HG03097 (cell line): ENCODE measurements at regions not wholly inside any gene's neighbourhood (a gene's known extent, or its start where the extent isn't known, plus 50 kb on each side); places are given as distances from the start of the nearest gene placed in this dataset.
"Not testable (repeated sequence)": the region's sequence is repeated elsewhere in the genome, so short reads cannot be mapped to it uniquely, and the experiment has no call there.

ENCODE experiments used
- ATAC-seq: cut with Tn5 transposase; IDR thresholded peaks from one replicate; pipeline ENCODE4 v1.9.1; 2021; ENCODE audit not compliant: unreplicated experiment, low FRiP score

- no peak for ATAC-seq
These were observed 1071.1 kb upstream of the FLRT2 start for GRCh38 chr14:84458881-84459280.

- no peak for ATAC-seq
These were observed 1064.1 kb upstream of the FLRT2 start for GRCh38 chr14:84465880-84466279.

- ATAC-seq, result no peak
These were observed 1061.8 kb upstream of the FLRT2 start for GRCh38 chr14:84468153-84468552.

GRCh38 chr14:84477996-84478395 lies 1051.9 kb upstream of the FLRT2 start:
- no peak for ATAC-seq

- no peak for ATAC-seq
These were observed 1047.5 kb upstream of the FLRT2 start for GRCh38 chr14:84482256-84483071.

GRCh38 chr14:84483072-84483420 lies 1046.9 kb upstream of the FLRT2 start:
- no peak for ATAC-seq

GRCh38 chr14:84484243-84484642 lies 1045.7 kb upstream of the FLRT2 start:
- not testable (repeated sequence) for ATAC-seq

GRCh38 chr14:84485036-84485435 lies 1044.9 kb upstream of the FLRT2 start:
- no peak for ATAC-seq

GRCh38 chr14:84490081-84490480 lies 1039.9 kb upstream of the FLRT2 start:
- ATAC-seq, result no peak

GRCh38 chr14:84492685-84493084 lies 1037.3 kb upstream of the FLRT2 start:
- no peak for ATAC-seq

- ATAC-seq, result no peak
These were observed 1036.2 kb upstream of the FLRT2 start for GRCh38 chr14:84493779-84494178.

GRCh38 chr14:84496677-84497076 lies 1033.3 kb upstream of the FLRT2 start:
- ATAC-seq, result no peak

GRCh38 chr14:84512823-84513222 lies 1017.1 kb upstream of the FLRT2 start:
- ATAC-seq, result not testable (repeated sequence)

GRCh38 chr14:84519836-84520235 lies 1010.1 kb upstream of the FLRT2 start:
- no peak for ATAC-seq

- no peak for ATAC-seq
These were observed 1009.1 kb upstream of the FLRT2 start for GRCh38 chr14:84520711-84521338.

GRCh38 chr14:84523746-84524145 lies 1006.2 kb upstream of the FLRT2 start:
- no peak for ATAC-seq

GRCh38 chr14:84527706-84528105 lies 1002.2 kb upstream of the FLRT2 start:
- no peak for ATAC-seq

- no peak for ATAC-seq
These were observed 997.9 kb upstream of the FLRT2 start for GRCh38 chr14:84532016-84532415.

- no peak for ATAC-seq
These were observed 996.7 kb upstream of the FLRT2 start for GRCh38 chr14:84533181-84533725.

- no peak for ATAC-seq
These were observed 996.2 kb upstream of the FLRT2 start for GRCh38 chr14:84533791-84534190.

- ATAC-seq, result no peak
These were observed 994.5 kb upstream of the FLRT2 start for GRCh38 chr14:84535484-84535883.

- no peak for ATAC-seq
These were observed 994.0 kb upstream of the FLRT2 start for GRCh38 chr14:84535976-84536375.
